Mesendoderm (in vitro differentiated cells): ENCODE measurements at regions not wholly inside any gene's neighbourhood (a gene's known extent, or its start where the extent isn't known, plus 50 kb on each side); places are given as distances from the start of the nearest gene placed in this dataset.

Source experiments
- DNase-seq: peaks from one replicate; pipeline ENCODE4 v3.0.0; 2013
- H2AK5ac ChIP-seq: 2 replicates; pipeline ENCODE4 v1.6.1; 2013; ENCODE audit warnings: low read length, inconsistent platforms
- H2BK120ac ChIP-seq: 2 replicates; pipeline ENCODE4 v1.6.1; 2013; ENCODE audit warnings: low read depth, mild to moderate bottlenecking, low read length, moderate library complexity, mixed read lengths
- H2BK15ac ChIP-seq: replicated peaks from 2 replicates; pipeline ENCODE4 v1.6.1; 2013; ENCODE audit warnings: low read depth, mild to moderate bottlenecking, moderate library complexity
- H2BK5ac ChIP-seq: 2 replicates; pipeline ENCODE4 v1.6.1; 2013; ENCODE audit warnings: low read length, inconsistent platforms
- H3K18ac ChIP-seq: 2 replicates; pipeline ENCODE4 v1.6.1; 2013; ENCODE audit warnings: mild to moderate bottlenecking, low read length, mixed read lengths
- H3K23ac ChIP-seq: one replicate; pipeline ENCODE4 v1.6.1; 2013; ENCODE audit warnings: low read length
- H3K27ac ChIP-seq: 2 replicates; pipeline ENCODE4 v1.5.1; 2013; ENCODE audit warnings: low read depth, mild to moderate bottlenecking, inconsistent platforms, low read length, moderate library complexity
- H3K27me3 ChIP-seq: 2 replicates; pipeline ENCODE4 v1.6.1; 2013; ENCODE audit warnings: low read length, control low read depth, mild to moderate bottlenecking, inconsistent platforms; ENCODE audit not compliant: insufficient read depth, poor library complexity
- H3K36me3 ChIP-seq: 2 replicates; pipeline ENCODE4 v1.6.1; 2013; ENCODE audit warnings: low read length, inconsistent platforms; ENCODE audit not compliant: control insufficient read depth, insufficient read depth
- H3K4ac ChIP-seq: one replicate; pipeline ENCODE4 v1.6.1; 2013; ENCODE audit warnings: low read depth, mild to moderate bottlenecking, low read length, moderate library complexity
- H3K4me1 ChIP-seq: 2 replicates; pipeline ENCODE4 v1.6.1; 2013; ENCODE audit warnings: low read depth, low read length, inconsistent platforms; ENCODE audit not compliant: control insufficient read depth
- H3K4me2 ChIP-seq: 2 replicates; pipeline ENCODE4 v1.6.1; 2013; ENCODE audit warnings: low read length
- H3K4me3 ChIP-seq: 2 replicates; pipeline ENCODE4 v1.5.1; 2013; ENCODE audit warnings: mild to moderate bottlenecking, low read length
- H3K56ac ChIP-seq: one replicate; pipeline ENCODE4 v1.6.1; 2013; ENCODE audit warnings: low read length
- H3K79me1 ChIP-seq: 2 replicates; pipeline ENCODE4 v1.6.1; 2013; ENCODE audit warnings: low read length, inconsistent platforms
- H3K79me2 ChIP-seq: 2 replicates; pipeline ENCODE4 v1.6.1; 2013; ENCODE audit warnings: mild to moderate bottlenecking, low read length; ENCODE audit not compliant: control insufficient read depth, insufficient read depth
- H3K9ac ChIP-seq: 2 replicates; pipeline ENCODE4 v1.6.1; 2013; ENCODE audit warnings: low read length, inconsistent platforms
- H4K5ac ChIP-seq: one replicate; pipeline ENCODE4 v1.6.1; 2013; ENCODE audit warnings: low read length
- H4K8ac ChIP-seq: one replicate; pipeline ENCODE4 v1.6.1; 2013; ENCODE audit warnings: low read depth, mild to moderate bottlenecking, control low read depth, low read length, moderate library complexity
- WGBS: extraction: QIAGEN DNeasy Blood & Tissue Kit; methylation state at CpG from one replicate; pipeline ENCODE4 v1.1.7; 2013; ENCODE audit warnings: low lambda C conversion rate, missing lambda C conversion rate; ENCODE audit not compliant: insufficient coverage; ENCODE audit errors: extremely low coverage; 5-methylcytosine and 5-hydroxymethylcytosine counted together

DNA sequence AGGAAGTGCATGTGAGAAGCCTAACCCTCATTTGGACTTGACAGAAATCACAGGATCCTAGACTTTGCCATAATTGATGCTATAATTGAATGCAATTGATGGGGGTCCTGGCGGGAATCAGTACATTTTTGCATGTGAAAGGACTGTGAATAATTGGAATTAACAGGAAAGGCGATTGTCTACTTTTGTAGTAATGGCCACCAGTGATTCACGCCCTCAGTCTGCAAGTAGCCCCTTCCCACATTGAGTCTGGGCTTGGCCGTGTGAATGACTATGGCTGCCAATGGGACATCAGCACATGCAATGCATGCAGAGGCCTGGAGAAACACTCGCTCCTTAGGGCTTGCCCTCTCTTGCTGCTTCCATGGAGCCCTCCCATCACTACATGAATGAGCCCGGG, 107.8 kb upstream of the OSMR start:
- no peak overlapping the region for H3K56ac ChIP-seq
- no peaks in the 10 kb centered on the region for H3K27me3 ChIP-seq
- H3K79me2 ChIP-seq: no peaks in the 10 kb centered on the region
- H2BK5ac ChIP-seq: no peak overlapping the region
- H3K4me2 ChIP-seq: no peak overlapping the region
- no peak overlapping the region for H3K4ac ChIP-seq
- H2AK5ac ChIP-seq: no peak overlapping the region
- no CpG with 5 or more reads among the region's 6 CpGs for WGBS
- H3K9ac ChIP-seq: no peak overlapping the region
- H3K79me1 ChIP-seq: no peaks in the 10 kb centered on the region
- no peak overlapping the region for H3K27ac ChIP-seq
- no peak overlapping the region for H2BK15ac ChIP-seq
- H2BK120ac ChIP-seq: no peak overlapping the region
- H3K4me3 ChIP-seq: no peak overlapping the region
- H4K8ac ChIP-seq: no peak overlapping the region
- H3K36me3 ChIP-seq: no peaks in the 10 kb centered on the region
- H3K4me1 ChIP-seq: peaks cover 2% of the 10 kb centered on the region
- no peak overlapping the region for H3K23ac ChIP-seq
- H3K18ac ChIP-seq: no peak overlapping the region
- no peak for DNase-seq
- no peak overlapping the region for H4K5ac ChIP-seq

- H2BK15ac ChIP-seq: no peak overlapping the region
- no peak overlapping the region for H4K5ac ChIP-seq
- no peak overlapping the region for H3K9ac ChIP-seq
- no CpG with 5 or more reads among the region's 4 CpGs for WGBS
- no peak overlapping the region for H3K4me3 ChIP-seq
- no peak overlapping the region for H2AK5ac ChIP-seq
- H3K4me1 ChIP-seq: peaks cover under 1% of the 10 kb centered on the region
- no peak overlapping the region for H3K56ac ChIP-seq
- no peak overlapping the region for H3K27ac ChIP-seq
- no peak overlapping the region for H3K18ac ChIP-seq
- H3K4me2 ChIP-seq: no peak overlapping the region
- no peaks in the 10 kb centered on the region for H3K79me2 ChIP-seq
- no peak overlapping the region for H2BK5ac ChIP-seq
- H4K8ac ChIP-seq: no peak overlapping the region
- no peaks in the 10 kb centered on the region for H3K36me3 ChIP-seq
- H2BK120ac ChIP-seq: no peak overlapping the region
- no peaks in the 10 kb centered on the region for H3K27me3 ChIP-seq
- no peaks in the 10 kb centered on the region for H3K79me1 ChIP-seq
- H3K23ac ChIP-seq: no peak overlapping the region
- H3K4ac ChIP-seq: no peak overlapping the region
- no peak for DNase-seq
Measured at GRCh38 chr5:38739011-38739704, 106.7 kb upstream of the OSMR start.

GRCh38 chr5:38739705-38740045, 106.1 kb upstream of the OSMR start:
- no peak overlapping the region for H4K5ac ChIP-seq
- no peak overlapping the region for H3K4me3 ChIP-seq
- no peaks in the 10 kb centered on the region for H3K79me1 ChIP-seq
- no peaks in the 10 kb centered on the region for H3K4me1 ChIP-seq
- H2BK15ac ChIP-seq: no peak overlapping the region
- no peak overlapping the region for H3K18ac ChIP-seq
- no peaks in the 10 kb centered on the region for H3K27me3 ChIP-seq
- H2AK5ac ChIP-seq: no peak overlapping the region
- no peak overlapping the region for H4K8ac ChIP-seq
- no peak overlapping the region for H3K4ac ChIP-seq
- no peak overlapping the region for H2BK120ac ChIP-seq
- DNase-seq: no peak
- no peak overlapping the region for H3K27ac ChIP-seq
- no CpG with 5 or more reads among the region's 1 CpG for WGBS
- no peak overlapping the region for H3K56ac ChIP-seq
- H3K79me2 ChIP-seq: no peaks in the 10 kb centered on the region
- no peak overlapping the region for H3K4me2 ChIP-seq
- no peak overlapping the region for H3K23ac ChIP-seq
- H3K36me3 ChIP-seq: no peaks in the 10 kb centered on the region
- H3K9ac ChIP-seq: no peak overlapping the region
- no peak overlapping the region for H2BK5ac ChIP-seq

DNA sequence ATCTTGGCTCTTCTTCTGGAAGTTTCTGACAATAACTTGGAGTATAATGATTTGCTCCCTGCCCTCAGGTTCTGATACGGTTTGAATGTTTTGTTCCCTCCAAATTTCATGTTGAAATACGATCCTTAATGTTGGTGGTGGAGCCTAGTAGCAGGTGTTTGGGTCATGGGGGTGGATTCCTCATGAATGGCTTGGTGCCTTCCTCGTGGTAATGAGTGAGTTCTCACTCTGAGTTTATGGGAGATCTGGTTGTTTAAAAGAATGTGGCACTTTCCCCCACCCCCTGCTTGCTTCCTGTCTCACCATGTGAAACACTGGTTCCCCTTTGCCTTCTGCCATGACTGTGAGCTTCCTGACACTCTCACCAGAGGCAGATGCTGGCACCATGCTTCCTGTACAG, 103.0 kb upstream of the OSMR start:
- Histone ChIP-seq H3K79me2 (no peaks in the 10 kb centered on the region), H3K4me1 (no peaks in the 10 kb centered on the region), H3K23ac (no peak overlapping the region), H4K8ac (no peak overlapping the region), H4K5ac (no peak overlapping the region), H2BK15ac (no peak overlapping the region), H3K27me3 (no peaks in the 10 kb centered on the region), H3K36me3 (no peaks in the 10 kb centered on the region), H2BK5ac (no peak overlapping the region), H3K27ac (no peak overlapping the region), H2BK120ac (no peak overlapping the region), H3K79me1 (no peaks in the 10 kb centered on the region), H3K4me3 (no peak overlapping the region), H3K18ac (no peak overlapping the region), H3K9ac (no peak overlapping the region), H2AK5ac (no peak overlapping the region), H3K4ac (no peak overlapping the region), H3K56ac (no peak overlapping the region), H3K4me2 (no peak overlapping the region)
- no CpG with 5 or more reads among the region's 3 CpGs for WGBS
- peak; percentile 38 for DNase-seq

GRCh38 chr5:38743562-38743961, 102.2 kb upstream of the OSMR start:
- H3K27me3 ChIP-seq: no peaks in the 10 kb centered on the region
- no peak overlapping the region for H3K18ac ChIP-seq
- no peak overlapping the region for H4K5ac ChIP-seq
- H2AK5ac ChIP-seq: no peak overlapping the region
- no peak overlapping the region for H3K4ac ChIP-seq
- no peak for DNase-seq
- no peak overlapping the region for H2BK5ac ChIP-seq
- H3K79me1 ChIP-seq: no peaks in the 10 kb centered on the region
- no peaks in the 10 kb centered on the region for H3K79me2 ChIP-seq
- no peaks in the 10 kb centered on the region for H3K4me1 ChIP-seq
- no peak overlapping the region for H3K4me2 ChIP-seq
- no peak overlapping the region for H2BK15ac ChIP-seq
- H3K4me3 ChIP-seq: no peak overlapping the region
- H2BK120ac ChIP-seq: no peak overlapping the region
- no peak overlapping the region for H3K27ac ChIP-seq
- no peak overlapping the region for H4K8ac ChIP-seq
- H3K36me3 ChIP-seq: no peaks in the 10 kb centered on the region
- no peak overlapping the region for H3K9ac ChIP-seq
- H3K23ac ChIP-seq: no peak overlapping the region
- no peak overlapping the region for H3K56ac ChIP-seq
- WGBS: no CpG with 5 or more reads among the region's 1 CpG
